ENCODE measurements at regions not wholly inside any gene's neighbourhood (a gene's known extent, or its start where the extent isn't known, plus 50 kb on each side); places are given as distances from the start of the nearest gene placed in this dataset.
"Not testable (repeated sequence)": the region's sequence is repeated elsewhere in the genome, so short reads cannot be mapped to it uniquely, and the experiment has no call there.

DNA sequence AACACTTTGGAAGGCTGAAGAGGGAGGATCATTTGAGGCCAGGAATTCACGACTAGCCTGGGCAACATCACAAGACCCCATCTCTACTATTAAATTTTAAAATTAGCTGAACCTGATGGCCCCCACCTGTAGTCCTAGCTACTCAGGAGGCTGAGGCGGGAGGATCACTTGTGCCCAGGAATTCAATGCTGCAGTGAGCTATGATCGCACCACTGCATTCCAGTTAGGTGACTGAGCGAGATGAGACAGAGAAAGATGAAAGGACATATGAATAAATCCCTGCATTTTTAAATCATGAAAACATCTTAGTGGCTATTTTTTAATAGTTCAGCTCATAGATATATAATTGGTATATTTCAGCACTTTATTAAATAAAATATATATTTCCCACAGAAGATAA lies 93.8 kb downstream of the GPR63 start:
- DNase-seq, result no peak

DNA sequence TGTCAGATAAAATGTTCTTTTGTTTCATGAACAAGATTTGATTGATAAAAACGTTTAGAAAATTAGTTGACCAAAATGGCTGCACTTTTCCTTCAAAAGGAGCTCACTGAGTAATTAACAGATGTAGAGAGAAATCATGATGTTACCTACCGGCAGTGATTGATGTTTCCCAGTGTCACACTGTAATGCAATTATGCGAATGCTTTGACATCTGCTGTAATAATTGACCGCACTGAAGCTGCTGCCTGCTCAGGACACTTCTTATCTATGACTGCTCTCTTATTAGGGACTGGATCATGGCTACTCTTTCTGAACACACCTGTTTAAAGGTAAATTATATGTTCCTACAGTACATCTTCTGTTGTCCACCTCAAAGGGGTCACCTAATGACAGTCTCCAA lies 94.6 kb downstream of the GPR63 start:
- no peak for DNase-seq

DNA sequence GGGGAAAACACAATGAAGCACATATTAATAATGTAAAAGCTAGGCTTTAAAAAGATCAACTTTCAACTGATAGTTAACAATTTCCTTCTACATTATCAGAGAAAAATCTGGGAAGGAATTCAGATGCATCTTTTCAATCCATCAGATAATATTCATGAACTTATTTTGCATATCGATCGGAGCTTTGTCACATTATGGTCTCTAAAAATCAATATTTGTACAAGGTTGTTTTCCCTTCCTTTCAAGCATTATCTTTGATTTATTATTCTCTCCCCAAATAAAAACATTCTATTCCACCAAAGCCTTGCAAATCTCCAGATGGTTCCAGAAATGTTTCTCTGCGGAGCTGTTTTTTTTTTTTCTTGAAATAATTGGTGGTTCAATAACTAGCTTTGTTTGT lies 101.9 kb downstream of the GPR63 start:
- DNase-seq, result no peak

DNA sequence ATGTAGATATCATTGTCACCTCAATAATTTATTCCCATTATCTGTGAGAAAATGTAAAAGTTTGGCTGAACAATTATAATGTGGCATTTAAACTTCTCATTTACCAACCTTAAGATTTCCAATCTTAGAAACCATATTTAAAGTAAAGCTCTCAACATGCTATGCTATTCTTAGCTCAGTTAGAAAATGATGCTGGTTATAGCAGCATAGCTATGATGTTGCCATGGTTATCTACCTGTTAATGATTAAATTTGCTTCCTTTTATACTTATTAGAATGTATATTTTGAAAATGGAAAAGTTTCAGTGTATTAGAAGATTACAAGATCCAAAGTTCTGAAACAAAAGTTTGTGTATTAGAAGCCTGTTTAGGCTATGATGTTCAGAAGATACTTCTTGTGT lies 110.1 kb downstream of the GPR63 start:
- no peak for DNase-seq

DNA sequence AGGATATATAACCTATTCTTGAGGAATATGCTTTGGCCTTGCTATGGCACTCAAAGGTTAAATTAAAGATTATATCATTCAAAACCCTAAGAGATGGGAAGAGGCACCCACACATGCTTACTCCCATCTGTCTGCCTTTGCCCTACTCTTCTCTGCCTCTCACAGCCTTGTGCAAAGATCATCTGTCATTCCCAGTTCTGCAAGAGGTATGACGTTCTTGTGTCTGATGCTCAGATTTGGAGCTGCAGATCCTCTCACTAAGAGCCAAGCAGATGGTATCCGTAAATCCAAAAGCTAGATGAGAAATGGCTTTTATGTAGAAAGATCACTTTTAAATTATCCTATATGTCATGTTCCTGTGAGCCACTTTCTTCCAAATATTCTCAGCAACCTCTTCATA lies 112.0 kb downstream of the GPR63 start:
- no peak for DNase-seq

DNA sequence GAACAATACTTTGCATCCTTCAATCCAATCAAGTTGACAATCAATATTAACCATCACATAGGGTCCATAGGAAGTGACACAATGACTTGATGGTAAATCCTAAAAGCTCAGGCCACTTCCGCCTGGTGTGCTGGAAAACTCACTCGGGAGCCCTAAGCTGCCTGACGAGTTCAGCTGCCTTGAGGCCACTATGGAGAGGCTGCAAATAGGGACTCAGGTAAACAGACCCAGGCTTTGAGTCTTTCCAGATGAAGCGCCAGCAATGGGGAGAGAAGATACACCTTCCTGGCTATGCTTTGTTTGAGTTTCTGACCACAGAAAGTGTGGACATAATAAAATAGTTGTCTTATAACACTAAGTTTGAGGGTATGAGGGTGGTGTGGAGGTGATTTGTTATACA lies 112.6 kb downstream of the GPR63 start:
- no peak for DNase-seq

DNA sequence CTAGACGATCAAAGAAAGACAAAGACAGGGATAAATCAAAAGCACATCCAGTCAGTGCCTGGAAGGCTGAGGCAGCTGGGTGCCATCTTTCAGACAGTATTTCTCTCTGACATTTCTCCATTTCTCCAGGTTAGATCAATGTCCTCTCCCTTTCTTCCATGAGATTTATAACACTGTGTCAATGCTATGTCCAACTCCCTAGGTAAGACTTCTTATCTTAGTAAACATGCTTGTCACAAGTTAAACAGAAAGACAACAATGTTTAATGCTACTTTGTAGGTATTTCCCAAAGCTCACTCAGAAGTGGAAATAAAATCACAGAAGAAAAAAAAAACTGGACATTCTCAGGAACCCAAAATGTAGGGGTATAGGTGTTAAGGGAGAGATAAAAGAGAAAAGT lies 113.9 kb downstream of the GPR63 start:
- no peak for DNase-seq

DNA sequence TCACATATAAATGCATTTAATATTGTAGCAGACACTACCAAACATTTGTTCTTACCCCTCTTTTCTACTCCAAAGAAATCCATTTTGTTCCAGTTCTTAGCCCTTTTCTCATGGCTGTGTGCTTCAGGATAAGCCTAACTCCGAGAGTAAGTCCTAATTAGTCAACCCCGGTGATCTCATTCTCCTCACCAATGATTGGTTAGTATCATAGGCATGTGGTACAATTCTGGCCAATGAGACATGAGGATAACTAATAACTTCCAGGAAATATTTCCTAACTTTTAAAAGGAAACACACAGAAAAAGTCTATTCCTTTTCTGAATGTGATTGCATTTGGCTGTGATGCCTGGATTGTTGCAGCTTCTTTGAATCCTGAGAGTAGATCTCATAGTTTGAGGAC lies 116.0 kb downstream of the GPR63 start:
- peak; percentile 95 for DNase-seq

DNA sequence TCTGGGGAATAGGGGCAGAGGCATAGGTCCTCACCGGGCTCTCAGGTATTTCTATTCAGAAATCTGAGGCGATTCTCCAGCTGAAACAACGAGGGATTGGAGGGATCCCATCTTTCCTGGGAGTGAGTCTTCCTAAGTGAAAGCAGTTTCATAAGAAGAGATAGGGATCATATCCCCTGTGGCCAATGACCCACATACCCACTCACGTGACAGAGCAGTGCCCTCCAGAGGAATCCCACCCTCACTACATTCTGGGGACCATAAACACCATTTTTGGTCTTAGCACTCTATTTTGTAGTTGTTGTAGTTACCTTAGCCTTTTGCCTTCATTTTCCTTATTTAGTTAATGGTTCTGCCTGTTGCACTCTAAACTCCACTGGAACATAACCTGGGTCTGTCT lies 121.1 kb downstream of the GPR63 start:
- DNase-seq, result peak; percentile 43

DNA sequence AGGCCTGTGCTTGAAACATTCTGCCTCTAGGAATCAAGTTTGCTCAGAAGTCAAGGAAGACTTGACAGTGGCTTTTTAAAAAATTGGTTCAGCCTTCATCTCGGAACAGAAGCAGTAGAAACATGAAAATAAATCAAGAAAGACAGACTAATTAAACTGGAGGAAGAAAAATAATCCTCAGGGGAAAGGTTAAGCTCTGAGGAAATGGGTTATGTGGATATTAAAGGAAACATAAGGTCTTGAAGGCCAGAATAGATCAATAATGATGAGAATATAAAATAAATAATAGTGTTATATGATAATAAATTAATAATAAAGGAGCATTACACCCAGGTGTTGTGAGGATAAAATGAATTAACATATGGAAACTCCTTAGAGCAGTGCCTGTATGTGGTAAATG lies 121.7 kb downstream of the GPR63 start:
- no peak for DNase-seq

DNA sequence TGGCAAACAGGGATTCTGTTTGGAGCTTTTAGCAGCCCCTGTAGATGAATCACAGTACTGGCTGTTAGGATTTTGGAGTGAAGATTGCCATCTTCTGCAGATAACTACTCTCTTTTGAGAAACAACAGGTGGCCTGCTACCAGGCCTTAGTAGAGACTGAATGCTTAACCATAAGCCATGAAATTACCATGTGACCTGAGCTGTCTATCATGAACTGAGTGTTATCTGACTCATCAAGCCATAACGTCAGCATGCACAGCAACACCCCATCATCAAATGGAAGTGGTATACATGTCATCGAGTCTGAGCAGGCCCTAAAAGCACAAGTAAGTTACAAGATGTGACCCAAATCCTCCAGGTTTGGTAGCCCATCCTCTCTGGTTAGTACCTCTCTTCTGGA lies 132.6 kb downstream of the GPR63 start:
- no peak for DNase-seq

DNA sequence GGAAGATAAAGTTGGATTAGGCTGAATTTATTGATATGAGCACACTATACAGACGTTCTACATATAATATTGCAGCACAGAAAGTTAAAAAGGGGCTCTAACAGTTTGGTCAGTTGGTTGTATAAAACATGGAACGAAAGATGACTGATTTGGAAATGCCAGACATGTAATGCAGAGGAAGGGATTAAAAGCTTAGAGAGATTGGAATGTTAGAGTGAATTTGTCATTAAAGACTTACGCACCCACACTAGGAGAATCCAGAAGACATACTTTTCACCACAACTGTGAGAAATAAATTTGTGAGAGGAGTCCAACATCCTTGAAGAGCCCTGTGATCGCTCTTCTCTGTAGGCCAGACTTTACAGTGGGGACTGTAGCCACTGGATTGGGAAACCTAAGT lies 134.7 kb downstream of the GPR63 start:
- DNase-seq, result no peak

DNA sequence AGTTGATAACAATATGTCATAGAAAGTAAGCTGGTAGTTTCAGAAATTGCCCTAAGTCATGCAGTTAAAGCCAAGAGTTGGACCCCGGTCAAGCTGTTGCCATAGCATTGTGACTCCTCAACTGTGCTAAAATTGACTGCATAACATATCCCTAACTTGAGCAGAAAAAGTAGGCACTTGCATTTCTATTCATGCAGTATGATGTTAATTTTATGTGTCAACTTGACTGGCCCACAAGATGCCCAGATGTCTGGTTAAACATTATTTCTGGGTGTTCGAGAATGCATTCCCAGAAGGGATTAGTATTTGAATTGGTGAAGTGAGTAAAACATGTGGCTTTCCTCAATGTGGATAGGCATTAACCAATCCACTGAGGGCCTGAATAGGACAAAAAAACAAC lies 136.4 kb downstream of the GPR63 start:
- no peak for DNase-seq

DNA sequence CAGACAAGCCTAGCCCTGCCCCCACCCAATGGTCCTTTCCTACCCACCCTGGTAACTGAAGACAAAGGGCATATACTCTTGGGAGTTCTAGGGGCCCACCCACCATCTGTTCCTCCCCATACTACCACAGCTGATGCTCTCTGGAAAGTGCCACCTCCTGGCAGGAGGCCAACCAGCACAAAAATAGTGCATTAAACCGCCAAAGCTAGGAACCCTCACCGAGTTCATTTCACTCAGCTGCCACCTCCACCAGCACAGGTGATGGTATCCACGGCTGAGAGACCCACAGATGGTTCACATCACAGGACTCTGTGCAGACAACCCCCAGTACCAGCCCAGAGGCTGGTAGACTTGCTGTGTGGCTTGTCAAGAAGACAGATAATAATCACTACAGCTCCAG lies 131.5 kb downstream of the FHL5 start:
- DNase-seq, result not testable (repeated sequence)

DNA sequence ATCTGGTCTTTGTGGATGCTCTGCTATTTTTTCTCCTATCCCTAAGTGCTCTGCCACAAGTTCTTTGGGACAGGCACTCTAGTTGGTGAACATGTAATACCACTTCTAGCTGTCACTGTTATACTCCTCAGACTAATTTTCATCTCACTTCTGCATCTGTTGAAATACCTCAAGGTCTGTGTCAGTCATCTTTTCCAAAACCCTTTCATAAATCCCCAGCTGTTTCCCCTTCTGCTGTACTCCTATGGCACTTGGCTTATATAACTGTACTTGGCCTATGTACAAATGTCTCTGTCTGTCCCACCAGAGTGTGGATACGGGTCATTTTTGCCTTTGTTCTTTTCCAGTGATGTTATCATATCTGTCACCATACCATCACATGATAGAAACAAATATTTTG lies 124.2 kb downstream of the FHL5 start:
- no peak for DNase-seq

DNA sequence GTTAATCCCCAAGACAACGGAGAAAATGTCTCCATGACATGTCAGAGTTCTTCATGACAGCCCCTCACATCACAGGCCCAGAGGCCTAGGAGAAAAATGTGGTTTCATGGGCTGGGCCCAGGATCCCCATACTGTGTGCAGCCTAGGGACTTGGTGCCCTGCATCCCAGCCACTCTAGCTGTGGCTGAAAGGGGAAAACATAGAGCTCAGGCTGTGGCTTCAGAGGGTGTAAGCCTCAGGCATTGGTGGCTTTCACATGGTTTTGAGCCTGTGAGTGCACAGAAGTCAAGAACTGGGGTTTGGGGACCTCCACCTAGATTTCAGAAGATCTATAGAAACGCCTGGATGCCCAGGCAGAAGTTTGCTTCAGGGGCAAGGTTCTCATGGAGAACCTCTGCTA lies 122.8 kb downstream of the FHL5 start:
- DNase-seq, result no peak

DNA sequence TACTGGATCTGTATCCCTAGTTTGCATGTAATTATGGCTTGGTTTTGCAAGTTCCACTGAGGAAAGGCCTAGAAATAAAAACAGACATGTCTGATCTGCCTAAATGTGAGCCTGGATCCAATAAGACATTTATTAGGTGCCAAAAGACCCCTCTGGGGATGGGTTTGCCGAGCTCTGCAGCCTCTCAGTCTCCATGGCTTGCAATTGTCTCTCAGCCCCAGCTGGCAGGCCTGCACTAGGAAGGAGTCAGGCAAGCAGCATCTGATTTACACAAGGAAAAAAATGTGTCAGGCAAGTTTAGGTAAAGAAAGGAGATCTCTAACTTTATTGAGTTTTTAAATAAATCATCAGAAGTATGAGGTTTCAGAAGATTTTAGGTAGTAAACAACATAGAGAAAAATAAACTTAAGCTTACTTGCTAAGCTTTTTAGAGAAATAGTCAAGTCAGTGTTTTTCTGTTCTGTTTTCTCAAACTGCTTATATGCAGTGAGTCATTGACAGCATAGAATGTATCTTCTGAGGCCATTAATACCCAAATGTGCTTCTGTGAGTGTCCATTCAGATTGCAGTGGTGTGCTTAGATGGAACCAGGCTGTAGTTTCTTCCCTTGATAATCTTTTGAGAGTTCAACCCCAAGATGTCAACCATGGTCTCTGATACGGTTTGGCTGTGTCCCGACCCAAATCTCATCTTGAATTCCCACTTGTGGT lies 121.0 kb downstream of the FHL5 start:
- no peak for DNase-seq

DNA sequence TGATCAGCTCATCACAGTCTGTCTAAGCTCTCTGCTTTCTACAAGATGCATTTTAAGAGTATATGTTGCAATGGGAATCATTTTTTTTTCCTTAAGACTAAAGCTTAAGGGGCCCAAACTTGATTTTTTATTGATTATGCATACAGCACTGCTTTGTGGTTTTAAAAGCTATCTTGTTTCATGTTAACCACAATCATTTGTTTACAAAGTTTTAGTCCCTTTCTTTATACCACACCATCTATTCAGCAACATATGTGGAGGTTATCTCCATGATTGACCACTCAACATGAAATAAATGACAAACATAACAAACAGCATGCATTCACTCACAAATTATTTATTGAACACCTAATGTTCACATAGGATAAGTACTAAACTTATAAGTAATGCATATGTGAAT lies 119.1 kb downstream of the FHL5 start:
- no peak for DNase-seq

DNA sequence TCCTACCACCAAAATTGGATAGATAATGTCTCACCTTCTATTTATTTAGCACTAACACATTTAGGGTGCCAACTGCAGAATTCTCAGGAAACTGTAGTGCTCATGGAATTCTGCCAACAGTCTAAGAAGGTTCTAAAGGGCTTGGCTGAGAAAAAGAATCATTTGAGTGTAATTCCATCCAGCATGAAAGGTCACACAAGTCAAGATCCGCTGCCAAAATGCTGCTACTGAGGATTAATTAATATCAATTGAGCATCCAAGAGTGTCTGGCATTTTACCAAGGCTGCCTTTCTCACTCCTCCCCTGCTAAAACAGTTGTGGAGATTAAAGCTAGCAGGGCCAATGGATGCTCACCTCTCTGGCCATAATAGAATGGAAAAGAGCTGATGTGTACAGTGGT lies 112.7 kb downstream of the FHL5 start:
- no peak for DNase-seq
